ENCODE measurements at regions not wholly inside any gene's neighbourhood (a gene's known extent, or its start where the extent isn't known, plus 50 kb on each side); places are given as distances from the start of the nearest gene placed in this dataset.

- no peak for DNase-seq (ENCODE audit: low read depth in 1 of 2, low spot score in 1 of 2)
Observed at GRCh38 chr15:81987628-81988027, 58.2 kb downstream of the MEX3B start.

- DNase-seq (ENCODE audit: low read depth in 1 of 2, low spot score in 1 of 2): no peak
Observed at GRCh38 chr15:81983497-81983896, 62.3 kb downstream of the MEX3B start.

- no peak for DNase-seq (ENCODE audit: low read depth in 1 of 2, low spot score in 1 of 2)
Observed at GRCh38 chr15:81982808-81983207, 63.0 kb downstream of the MEX3B start.

- no peak for DNase-seq (ENCODE audit: low read depth in 1 of 2, low spot score in 1 of 2)
Observed at GRCh38 chr15:81981908-81982307, 63.9 kb downstream of the MEX3B start.

GRCh38 chr15:81977464-81977863 is 68.4 kb downstream of the MEX3B start:
- no peak for DNase-seq (ENCODE audit: low read depth in 1 of 2, low spot score in 1 of 2)

GRCh38 chr15:81968691-81969090 is 77.1 kb downstream of the MEX3B start:
- DNase-seq (ENCODE audit: low read depth in 1 of 2, low spot score in 1 of 2): no peak

- no peak for DNase-seq (ENCODE audit: low read depth in 1 of 2, low spot score in 1 of 2)
Observed at GRCh38 chr15:81966631-81967030, 79.2 kb downstream of the MEX3B start.

GRCh38 chr15:81962482-81962881 is 83.3 kb downstream of the MEX3B start:
- DNase-seq (ENCODE audit: low read depth in 1 of 2, low spot score in 1 of 2): no peak

- DNase-seq (ENCODE audit: low read depth in 1 of 2, low spot score in 1 of 2): no peak
Observed at GRCh38 chr15:81959196-81959595, 86.6 kb downstream of the MEX3B start.

- no peak for DNase-seq (ENCODE audit: low read depth in 1 of 2, low spot score in 1 of 2)
Observed at GRCh38 chr15:81957698-81958097, 88.1 kb downstream of the MEX3B start.

- DNase-seq (ENCODE audit: low read depth in 1 of 2, low spot score in 1 of 2): no peak
Observed at GRCh38 chr15:81955382-81956062, 90.3 kb downstream of the MEX3B start.

GRCh38 chr15:81954158-81954783 is 91.5 kb downstream of the MEX3B start:
- DNase-seq (ENCODE audit: low read depth in 1 of 2, low spot score in 1 of 2): no peak

GRCh38 chr15:81950841-81951414 is 94.9 kb downstream of the MEX3B start:
- DNase-seq (ENCODE audit: low read depth in 1 of 2, low spot score in 1 of 2): no peak

- DNase-seq (ENCODE audit: low read depth in 1 of 2, low spot score in 1 of 2): no peak
Observed at GRCh38 chr15:81948751-81949150, 97.1 kb downstream of the MEX3B start.

GRCh38 chr15:81948222-81948621 is 97.6 kb downstream of the MEX3B start:
- no peak for DNase-seq (ENCODE audit: low read depth in 1 of 2, low spot score in 1 of 2)

GRCh38 chr15:81947548-81947947 is 98.3 kb downstream of the MEX3B start:
- no peak for DNase-seq (ENCODE audit: low read depth in 1 of 2, low spot score in 1 of 2)

- no peak for DNase-seq (ENCODE audit: low read depth in 1 of 2, low spot score in 1 of 2)
Observed at GRCh38 chr15:81945014-81945615, 100.7 kb downstream of the MEX3B start.

GRCh38 chr15:81942655-81943195 is 103.1 kb downstream of the MEX3B start:
- no peak for DNase-seq (ENCODE audit: low read depth in 1 of 2, low spot score in 1 of 2)

GRCh38 chr15:81942157-81942556 is 103.7 kb downstream of the MEX3B start:
- no peak for DNase-seq (ENCODE audit: low read depth in 1 of 2, low spot score in 1 of 2)

GRCh38 chr15:81941479-81941878 is 104.3 kb downstream of the MEX3B start:
- DNase-seq (ENCODE audit: low read depth in 1 of 2, low spot score in 1 of 2): no peak

- DNase-seq (ENCODE audit: low read depth in 1 of 2, low spot score in 1 of 2): no peak
Observed at GRCh38 chr15:81940467-81941451, 105.1 kb downstream of the MEX3B start.

Measured in activated CD4-positive, alpha-beta T cell treated with anti-CD3 and anti-CD28 coated beads, Interleukin-2, amount 50 U/mL, for 24 hours (primary cell).